Small intestine (tissue), 7 donors: ENCODE measurements at regions not wholly inside any gene's neighbourhood (a gene's known extent, or its start where the extent isn't known, plus 50 kb on each side); places are given as distances from the start of the nearest gene placed in this dataset.

Experiments
- DNase-seq, 2 donors: peaks; one replicate each; pipeline versions ENCODE4 v3.0.0 to v3.0.0-alpha.2; 2013
- FAIRE-seq: peaks from 2 replicates; lab custom pipeline; 2012; peaks lifted over from hg19 to GRCh38; lab: Jason Lieb, UNC
- H3K27ac ChIP-seq, 3 donors: one replicate each; pipeline ENCODE4 v1.5.1; 2013; ENCODE audit warnings: low read length in 2 of 3, mild to moderate bottlenecking in 2 of 3, control low read depth in 1 of 3, inconsistent platforms in 1 of 3, low read depth in 1 of 3, moderate library complexity in 1 of 3
- H3K27me3 ChIP-seq, 3 donors: one replicate each; pipeline ENCODE4 v1.6.1; 2013; ENCODE audit warnings: low read length in 3 of 3, inconsistent platforms in 1 of 3; ENCODE audit not compliant: control insufficient read depth in 3 of 3, insufficient read depth in 3 of 3
- H3K36me3 ChIP-seq, 3 donors: one replicate each; pipeline ENCODE4 v1.6.1; 2013; ENCODE audit warnings: low read length in 3 of 3, inconsistent platforms in 1 of 3, low read depth in 1 of 3, mild to moderate bottlenecking in 1 of 3, moderate library complexity in 1 of 3; ENCODE audit not compliant: control insufficient read depth in 3 of 3, insufficient read depth in 2 of 3
- H3K4me1 ChIP-seq, 3 donors: one replicate each; pipeline ENCODE4 v1.6.1; 2013; ENCODE audit warnings: low read length in 2 of 3, inconsistent platforms in 1 of 3, low read depth in 1 of 3, mild to moderate bottlenecking in 1 of 3, moderate library complexity in 1 of 3; ENCODE audit not compliant: control insufficient read depth in 3 of 3, insufficient read depth in 2 of 3
- H3K4me3 ChIP-seq, 3 donors: one replicate each; pipeline ENCODE4 v1.5.1; 2013; ENCODE audit warnings: low read length in 3 of 3, control low read depth in 1 of 3, inconsistent platforms in 1 of 3, low read depth in 1 of 3, mild to moderate bottlenecking in 1 of 3, moderate library complexity in 1 of 3
- H3K9me3 ChIP-seq, 2 donors: one replicate each; pipeline ENCODE4 v1.6.1; 2013; ENCODE audit warnings: low read depth in 1 of 2, low read length in 1 of 2; ENCODE audit not compliant: control insufficient read depth in 2 of 2, insufficient read depth in 1 of 2
- WGBS, 3 donors: extraction: QIAGEN DNeasy Blood & Tissue Kit; methylation state at CpG; one replicate each; pipeline ENCODE4 v1.1.7; 2013; 5-methylcytosine and 5-hydroxymethylcytosine counted together
- donor health status: healthy with polysubstance abuse.
- donor health status: control.
- donor health status: control.
- donor health status: Bipolar disorder and iron deficiency.
- donor health status: healthy.

DNA sequence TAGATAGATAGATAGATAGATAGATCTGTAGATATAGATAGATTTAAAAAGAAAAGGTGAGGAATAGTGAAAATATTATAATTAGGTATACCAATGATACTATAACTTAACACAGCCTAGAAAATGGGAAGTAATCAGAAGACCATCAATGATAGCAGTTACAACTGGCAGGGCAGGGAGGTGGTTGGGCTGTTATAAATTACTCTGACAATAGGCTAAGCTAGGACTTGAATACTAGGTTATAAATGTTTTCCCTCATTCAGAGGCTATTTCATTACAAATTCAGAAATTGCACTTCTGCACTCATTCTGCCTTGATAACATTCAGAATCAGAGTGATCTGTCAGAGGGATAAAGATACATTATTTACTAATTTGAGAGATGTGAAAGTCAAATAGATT, 273.4 kb upstream of the PLD5 start:
- no peak overlapping the region for H3K27ac ChIP-seq
- H3K36me3 ChIP-seq: no peaks in the 10 kb centered on the region
- no peaks in the 10 kb centered on the region for H3K27me3 ChIP-seq
- no peaks in the 10 kb centered on the region for H3K4me1 ChIP-seq
- no peak for DNase-seq
- no peaks in the 10 kb centered on the region for H3K9me3 ChIP-seq
- H3K4me3 ChIP-seq: no peak overlapping the region
- no peak for FAIRE-seq

DNA sequence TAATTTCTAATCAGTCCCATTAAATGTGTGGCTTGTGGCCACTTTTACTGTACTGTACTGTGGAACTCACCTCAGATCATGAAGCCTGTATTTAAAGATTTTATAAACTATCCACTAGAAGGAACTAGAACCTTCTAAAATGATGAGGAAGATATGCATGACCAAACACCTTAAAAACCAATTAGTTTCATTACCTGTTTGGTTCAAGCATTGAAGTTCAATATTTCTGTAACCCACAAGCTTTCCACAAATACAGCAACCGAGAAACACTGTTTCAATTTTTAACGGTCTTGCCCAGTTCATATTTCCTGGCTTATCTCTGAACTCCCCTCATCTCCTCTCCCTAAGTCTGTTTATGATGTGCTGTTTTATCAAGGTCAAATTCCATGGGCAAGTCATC, 264.3 kb upstream of the PLD5 start:
- Histone ChIP-seq H3K27ac (no peak overlapping the region), H3K9me3 (no peaks in the 10 kb centered on the region), H3K4me3 (no peak overlapping the region), H3K4me1 (no peaks in the 10 kb centered on the region), H3K27me3 (no peaks in the 10 kb centered on the region), H3K36me3 (no peaks in the 10 kb centered on the region)
- WGBS, 3 donors: 49 to 53% (median 51%) methylated on average over 2 of the region's 2 CpGs
- FAIRE-seq: no peak
- no peak for DNase-seq

DNA sequence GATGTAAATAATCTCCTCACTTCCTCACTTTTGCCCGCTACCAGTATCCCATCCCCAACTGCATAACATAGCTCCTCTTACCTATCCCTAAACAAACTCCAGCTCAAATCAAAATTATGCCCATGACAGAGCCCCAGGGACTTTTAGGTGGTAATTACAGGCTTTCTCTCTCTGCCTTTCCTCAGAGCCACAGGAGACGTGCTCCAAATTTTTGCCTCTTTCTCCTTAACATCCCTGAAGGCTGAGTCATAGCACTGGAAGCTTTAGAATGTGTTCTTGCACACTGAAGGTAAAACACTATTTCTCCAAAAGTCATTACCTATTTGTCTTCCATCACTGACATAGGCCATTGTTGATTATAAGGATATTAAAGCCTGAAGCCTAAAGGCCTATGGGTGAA, 263.5 kb upstream of the PLD5 start:
- H3K9me3 ChIP-seq: no peaks in the 10 kb centered on the region
- no peaks in the 10 kb centered on the region for H3K4me1 ChIP-seq
- no peaks in the 10 kb centered on the region for H3K36me3 ChIP-seq
- FAIRE-seq (no peak), DNase-seq (no peak)
- 81 to 82% (median 82%) methylated on average over 2 of the region's 2 CpGs for WGBS, 3 donors
- H3K4me3 ChIP-seq: no peak overlapping the region
- no peak overlapping the region for H3K27ac ChIP-seq
- H3K27me3 ChIP-seq: no peaks in the 10 kb centered on the region

DNA sequence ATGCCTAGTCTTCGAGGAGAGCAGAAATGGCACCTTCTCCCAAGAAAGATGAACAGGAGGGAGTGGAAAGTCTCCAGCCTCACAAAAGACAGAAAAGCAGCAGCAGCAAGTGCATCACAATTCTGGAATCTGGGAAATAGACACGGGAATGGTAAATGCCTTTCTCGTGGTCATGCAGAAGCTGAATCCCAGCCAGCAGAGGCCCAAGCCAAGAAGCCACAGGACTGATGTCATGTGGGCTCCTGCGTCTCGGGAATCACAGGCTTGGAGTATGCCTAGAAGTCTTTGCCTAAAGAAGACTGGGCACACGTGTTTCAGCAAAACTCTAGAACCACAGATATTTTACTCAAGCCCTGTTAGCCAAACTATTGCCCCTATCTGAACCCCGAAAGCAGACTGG, 260.3 kb upstream of the PLD5 start:
- WGBS, 3 donors: 67 to 80% (median 69%) methylated on average over 7 of the region's 7 CpGs
- FAIRE-seq (no peak), DNase-seq (no peak)
- Histone ChIP-seq H3K36me3 (no peaks in the 10 kb centered on the region), H3K27ac (no peak overlapping the region), H3K4me3 (no peak overlapping the region), H3K4me1 (no peaks in the 10 kb centered on the region), H3K9me3 (peaks cover 0 to 2% of the 10 kb centered on the region in 2 donors), H3K27me3 (no peaks in the 10 kb centered on the region)

DNA sequence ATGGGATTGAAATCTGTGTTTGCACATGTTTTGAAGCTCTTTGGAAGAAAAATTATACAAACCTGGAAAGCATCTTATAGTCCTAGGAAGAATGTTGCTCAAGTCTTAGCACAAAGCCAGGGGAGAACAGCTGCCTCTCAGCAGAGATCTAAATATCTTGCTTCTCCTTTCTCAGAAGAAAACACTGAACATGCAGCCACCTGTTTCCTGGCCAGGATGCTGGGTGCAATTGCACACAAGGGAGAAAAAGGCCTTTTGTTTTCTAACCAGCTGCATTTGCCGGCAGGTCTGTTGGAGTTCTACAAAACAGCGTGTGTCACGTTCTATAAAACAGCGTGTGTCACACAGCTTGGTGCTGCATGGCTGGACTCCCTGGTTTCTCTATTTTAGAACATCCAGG, 259.6 kb upstream of the PLD5 start:
- 50 to 84% (median 62%) methylated on average over 4 of the region's 4 CpGs for WGBS, 3 donors
- Histone ChIP-seq H3K27me3 (no peaks in the 10 kb centered on the region), H3K27ac (no peak overlapping the region), H3K9me3 (peaks cover 0 to 2% of the 10 kb centered on the region in 2 donors), H3K4me3 (no peak overlapping the region), H3K4me1 (no peaks in the 10 kb centered on the region), H3K36me3 (no peaks in the 10 kb centered on the region)
- DNase-seq (no peak), FAIRE-seq (no peak)

DNA sequence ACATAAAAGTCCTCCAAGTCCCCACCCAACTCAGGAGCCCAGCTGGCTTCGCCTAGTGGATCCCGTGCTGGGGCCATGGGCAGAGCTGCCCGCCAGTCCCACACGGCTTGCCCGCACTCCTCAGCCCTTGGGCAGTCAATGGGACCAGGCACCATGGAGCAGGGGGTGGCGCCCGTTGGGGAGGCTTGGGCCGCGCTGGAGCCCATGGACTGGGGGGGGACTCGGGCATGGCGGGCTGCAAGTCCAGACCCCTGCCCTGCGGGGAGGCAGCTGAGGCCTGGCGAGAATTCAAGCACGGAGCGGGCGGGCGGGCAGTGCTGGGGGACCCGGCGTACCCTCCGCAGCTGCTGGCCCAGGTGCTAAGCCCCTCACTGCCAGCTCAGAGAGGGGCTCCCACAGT, 249.8 kb upstream of the PLD5 start:
- WGBS, 3 donors: 92 to 96% (median 94%) methylated on average over 17 to 20 of the region's 20 CpGs
- peaks cover 1 to 10% of the 10 kb centered on the region in 2 donors for H3K9me3 ChIP-seq
- DNase-seq: no peak
- no peaks in the 10 kb centered on the region for H3K36me3 ChIP-seq
- no peaks in the 10 kb centered on the region for H3K27me3 ChIP-seq
- H3K4me1 ChIP-seq: no peaks in the 10 kb centered on the region
- no peak overlapping the region for H3K4me3 ChIP-seq
- no peak overlapping the region for H3K27ac ChIP-seq
- FAIRE-seq: no peak

DNA sequence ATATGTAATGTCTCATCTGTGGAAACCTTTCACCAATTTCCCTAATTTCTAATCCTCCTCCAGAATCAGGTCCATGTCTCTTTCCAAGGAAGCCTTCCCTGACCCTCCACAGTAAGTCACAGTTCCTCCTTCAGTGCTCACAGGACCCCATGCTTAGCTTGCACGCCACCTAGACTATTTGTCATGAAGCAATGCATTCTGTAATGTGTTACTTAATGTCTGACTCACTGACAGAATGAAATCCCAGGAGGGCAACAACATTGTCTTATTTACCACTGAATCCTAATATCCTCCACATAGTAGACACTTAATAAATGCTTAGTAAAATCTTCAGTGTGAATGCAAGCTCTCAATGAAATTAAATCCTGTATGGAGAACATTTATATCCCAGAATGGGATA, 245.9 kb upstream of the PLD5 start:
- no peak overlapping the region for H3K27ac ChIP-seq
- DNase-seq (no peak), FAIRE-seq (no peak)
- no peak overlapping the region for H3K4me3 ChIP-seq
- peaks cover 0 to 6% of the 10 kb centered on the region in 2 donors for H3K9me3 ChIP-seq
- H3K27me3 ChIP-seq: no peaks in the 10 kb centered on the region
- H3K36me3 ChIP-seq: no peaks in the 10 kb centered on the region
- 59 to 70% (median 63%) methylated on average over 1 of the region's 1 CpG for WGBS, 3 donors
- no peaks in the 10 kb centered on the region for H3K4me1 ChIP-seq

DNA sequence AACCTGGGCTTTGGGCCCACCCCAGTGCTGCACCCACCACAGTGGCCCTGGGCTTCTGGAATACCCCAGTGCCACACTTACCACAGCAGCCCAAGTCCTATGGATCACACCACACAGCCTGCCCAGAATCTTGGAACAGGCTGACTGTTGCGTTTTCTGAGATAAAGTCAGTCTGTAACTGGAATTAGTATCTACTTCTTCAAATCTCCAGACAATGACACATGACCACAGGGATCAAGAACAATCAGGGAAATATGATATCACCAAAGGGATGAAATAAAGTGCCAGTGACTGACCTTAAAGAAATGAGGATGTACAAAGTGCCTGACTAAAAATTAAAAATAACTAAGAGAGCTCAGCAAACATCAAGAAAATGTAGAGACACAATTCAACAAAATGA, 239.7 kb upstream of the PLD5 start:
- no peaks in the 10 kb centered on the region for H3K4me1 ChIP-seq
- no peaks in the 10 kb centered on the region for H3K27me3 ChIP-seq
- no peaks in the 10 kb centered on the region for H3K36me3 ChIP-seq
- H3K27ac ChIP-seq: no peak overlapping the region
- DNase-seq: no peak
- no peaks in the 10 kb centered on the region for H3K9me3 ChIP-seq
- WGBS, 3 donors: 87 to 92% (median 89%) methylated on average over 1 of the region's 1 CpG
- FAIRE-seq: no peak
- H3K4me3 ChIP-seq: no peak overlapping the region

DNA sequence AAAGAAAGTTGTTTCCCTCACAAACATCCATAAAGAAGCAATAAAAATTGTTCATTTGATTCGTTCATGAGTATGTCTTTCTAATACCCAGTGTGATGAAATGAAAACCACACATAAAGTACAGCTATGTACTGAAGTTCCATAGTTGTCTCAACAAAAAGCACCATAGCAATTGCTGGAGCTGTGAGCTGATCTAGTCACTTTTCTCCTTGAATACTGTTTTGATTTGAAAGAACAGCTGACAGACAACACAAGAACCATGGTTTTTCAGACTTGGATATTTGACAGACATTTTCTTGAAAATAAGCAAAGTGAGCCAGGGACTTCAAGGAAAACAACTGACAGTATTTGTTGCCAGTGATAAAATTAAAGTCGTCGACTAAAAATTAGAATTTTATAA, 237.1 kb upstream of the PLD5 start:
- 65 to 72% (median 69%) methylated on average over 3 of the region's 3 CpGs for WGBS, 3 donors

More for the DNA sequence above, 237.1 kb upstream of the PLD5 start:
- FAIRE-seq: no peak
- no peaks in the 10 kb centered on the region for H3K4me1 ChIP-seq
- H3K27me3 ChIP-seq: no peaks in the 10 kb centered on the region
- no peak for DNase-seq
- no peak overlapping the region for H3K4me3 ChIP-seq
- H3K36me3 ChIP-seq: no peaks in the 10 kb centered on the region
- H3K9me3 ChIP-seq: no peaks in the 10 kb centered on the region
- H3K27ac ChIP-seq: no peak overlapping the region
